PC-3 (cell line): ENCODE measurements at regions not wholly inside any gene's neighbourhood (a gene's known extent, or its start where the extent isn't known, plus 50 kb on each side); places are given as distances from the start of the nearest gene placed in this dataset.

Source experiments
- EZH2phosphoT487 ChIP-seq: fragments of 300-600 bp; sonication (generic); IDR thresholded peaks from 2 replicates; pipeline ENCODE4 v1.6.1; 2018; ENCODE audit warnings: mild to moderate bottlenecking, antibody characterized with exemption, low read length, borderline replicate concordance
- TF ChIP-seq, protein P1 (sequence below): fragments of 300-600 bp; sonication (generic); conservative IDR thresholded peaks from 2 replicates; pipeline ENCODE4 v1.5.1; 2017; ENCODE audit warnings: antibody characterized with exemption, low read depth, mild to moderate bottlenecking, low read length

GRCh38 chr2:59889305-59889704 is 664.1 kb downstream of the BCL11A start:
- TF ChIP-seq, protein P1, sequence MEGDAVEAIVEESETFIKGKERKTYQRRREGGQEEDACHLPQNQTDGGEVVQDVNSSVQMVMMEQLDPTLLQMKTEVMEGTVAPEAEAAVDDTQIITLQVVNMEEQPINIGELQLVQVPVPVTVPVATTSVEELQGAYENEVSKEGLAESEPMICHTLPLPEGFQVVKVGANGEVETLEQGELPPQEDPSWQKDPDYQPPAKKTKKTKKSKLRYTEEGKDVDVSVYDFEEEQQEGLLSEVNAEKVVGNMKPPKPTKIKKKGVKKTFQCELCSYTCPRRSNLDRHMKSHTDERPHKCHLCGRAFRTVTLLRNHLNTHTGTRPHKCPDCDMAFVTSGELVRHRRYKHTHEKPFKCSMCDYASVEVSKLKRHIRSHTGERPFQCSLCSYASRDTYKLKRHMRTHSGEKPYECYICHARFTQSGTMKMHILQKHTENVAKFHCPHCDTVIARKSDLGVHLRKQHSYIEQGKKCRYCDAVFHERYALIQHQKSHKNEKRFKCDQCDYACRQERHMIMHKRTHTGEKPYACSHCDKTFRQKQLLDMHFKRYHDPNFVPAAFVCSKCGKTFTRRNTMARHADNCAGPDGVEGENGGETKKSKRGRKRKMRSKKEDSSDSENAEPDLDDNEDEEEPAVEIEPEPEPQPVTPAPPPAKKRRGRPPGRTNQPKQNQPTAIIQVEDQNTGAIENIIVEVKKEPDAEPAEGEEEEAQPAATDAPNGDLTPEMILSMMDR: no peak
- no peak for TF ChIP-seq EZH2phosphoT487
